HepG2 (cell line): ENCODE measurements at regions not wholly inside any gene's neighbourhood (a gene's known extent, or its start where the extent isn't known, plus 50 kb on each side); places are given as distances from the start of the nearest gene placed in this dataset.

ENCODE experiments used
- DZIP1 ChIP-seq: sonication (generic); formaldehyde crosslinking; IDR thresholded peaks from 2 replicates; pipeline ENCODE4 v1.5.0; 2020; ENCODE audit warnings: mild to moderate bottlenecking, missing genetic modification reagents
- E2F5 ChIP-seq: sonication (generic); formaldehyde crosslinking; conservative IDR thresholded peaks from 2 replicates; pipeline ENCODE4 v1.4.0; 2020; ENCODE audit warnings: missing genetic modification reagents
- EP300 ChIP-seq, 3 experiments: sonication (generic) in 1 of 3; formaldehyde crosslinking in 1 of 3; IDR thresholded peaks; 2 replicates each; pipeline versions ENCODE4 v1.5.1 to v1.6.1; 2011 to 2020; ENCODE audit warnings: low read depth in 2 of 3, low read length in 2 of 3, borderline replicate concordance in 1 of 3, improper control_type of control experiment in 1 of 3, mild to moderate bottlenecking in 1 of 3, missing genetic modification reagents in 1 of 3, moderate library complexity in 1 of 3
- FOXM1 ChIP-seq: sonication (generic); formaldehyde crosslinking; IDR thresholded peaks from 2 replicates; pipeline ENCODE4 v1.5.0; 2020; ENCODE audit warnings: missing genetic modification reagents
- ISX ChIP-seq: sonication (generic); formaldehyde crosslinking; conservative IDR thresholded peaks from 2 replicates; pipeline ENCODE4 v1.5.0; 2020; ENCODE audit warnings: missing genetic modification reagents
- LCORL ChIP-seq, 2 experiments: fragments of 450-650 bp in 1 of 2; sonication (generic) in 1 of 2; formaldehyde crosslinking in 1 of 2; IDR thresholded peaks; 2 replicates each; pipeline versions ENCODE4 v1.5.0 to v1.6.1; 2017 to 2020; ENCODE audit warnings: antibody characterized with exemption in 1 of 2, missing genetic modification reagents in 1 of 2
- LRRFIP1 ChIP-seq: sonication (generic); formaldehyde crosslinking; conservative IDR thresholded peaks from 2 replicates; pipeline ENCODE4 v1.4.0; 2020; ENCODE audit warnings: missing genetic modification reagents
- NFAT5 ChIP-seq: sonication (generic); formaldehyde crosslinking; IDR thresholded peaks from 2 replicates; pipeline ENCODE4 v1.4.0; 2020; ENCODE audit warnings: missing genetic modification reagents
- NR2F1 ChIP-seq, 2 experiments: fragments of 450-650 bp in 1 of 2; formaldehyde crosslinking in 1 of 2; IDR thresholded peaks; 2 replicates each; pipeline versions ENCODE4 v1.5.0 to v1.6.1; 2016 to 2020; ENCODE audit warnings: mild to moderate bottlenecking in 1 of 2, missing compliant biosample characterization in 1 of 2, missing genetic modification reagents in 1 of 2, moderate library complexity in 1 of 2
- PTBP1 ChIP-seq: fragments of 200-400 bp; formaldehyde crosslinking; IDR thresholded peaks from 2 replicates; pipeline ENCODE4 v1.6.1; 2018; ENCODE audit warnings: low read length, low read depth; ENCODE audit not compliant: poor library complexity, severe bottlenecking
- ZNF292 ChIP-seq: sonication (generic); formaldehyde crosslinking; IDR thresholded peaks from 2 replicates; pipeline ENCODE4 v1.8.1; 2022; ENCODE audit warnings: mild to moderate bottlenecking, low read depth, missing genetic modification reagents, borderline replicate concordance
- ZNF550 ChIP-seq: sonication (generic); formaldehyde crosslinking; IDR thresholded peaks from 2 replicates; pipeline ENCODE4 v1.4.0; 2020; ENCODE audit warnings: mild to moderate bottlenecking, missing genetic modification reagents, borderline replicate concordance

GRCh38 chr18:5744659-5745058 lies 150.7 kb downstream of the TMEM200C start (continued):
- no peak for TF ChIP-seq EP300 (IDR thresholded peaks at IDR 0.05; ENCODE audit: low read depth in 2 of 2, low read length in 2 of 2)
- no peak for TF ChIP-seq EP300 (CRISPR knock-in tag; IDR thresholded peaks at IDR 0.05; ENCODE audit: borderline replicate concordance)
- no peak for TF ChIP-seq LRRFIP1 (CRISPR knock-in tag)
- no peak for TF ChIP-seq FOXM1 (CRISPR knock-in tag)
- TF ChIP-seq NR2F1 (CRISPR knock-in tag; IDR thresholded peaks at IDR 0.05): no peak
- no peak for TF ChIP-seq PTBP1
- no peak for TF ChIP-seq E2F5 (CRISPR knock-in tag)
- no peak for TF ChIP-seq ZNF550 (CRISPR knock-in tag)
- TF ChIP-seq NFAT5 (CRISPR knock-in tag): no peak
- TF ChIP-seq LCORL (IDR thresholded peaks at IDR 0.05): no peak
- no peak for TF ChIP-seq LCORL (CRISPR knock-in tag; IDR thresholded peaks at IDR 0.05)
- TF ChIP-seq DZIP1 (CRISPR knock-in tag): no peak
- TF ChIP-seq ISX (CRISPR knock-in tag): no peak
- TF ChIP-seq ZNF292 (CRISPR knock-in tag): no peak
